GM11168 (cell line): ENCODE measurements at regions not wholly inside any gene's neighbourhood (a gene's known extent, or its start where the extent isn't known, plus 50 kb on each side); places are given as distances from the start of the nearest gene placed in this dataset.

Source experiments
- in situ Hi-C: fragments of 300-500 bp; cut with MboI; formaldehyde crosslinking; loops from one replicate; pipeline ENCODE4 v1.12.0; 2022; ENCODE audit warnings: low sequenced_read_pairs; ENCODE audit not compliant: unreplicated experiment

- in situ Hi-C loops = no loop called here
Measured at GRCh38 chr7:17150018-17150417, 148.4 kb upstream of the AHR start.

- in situ Hi-C loops = no loop called here
Measured at GRCh38 chr7:17152721-17153120, 145.7 kb upstream of the AHR start.

GRCh38 chr7:17153536-17153935 lies 144.9 kb upstream of the AHR start:
- in situ Hi-C loops = no loop called here

GRCh38 chr7:17155529-17155928 lies 142.9 kb upstream of the AHR start:
- in situ Hi-C loops = no loop called here

- in situ Hi-C loops = no loop called here
Measured at GRCh38 chr7:17158261-17158660, 140.2 kb upstream of the AHR start.

- in situ Hi-C loops = no loop called here
Measured at GRCh38 chr7:17159500-17160037, 138.9 kb upstream of the AHR start.

- in situ Hi-C loops = no loop called here
Measured at GRCh38 chr7:17166824-17167379, 131.6 kb upstream of the AHR start.

GRCh38 chr7:17168416-17168815 lies 130.0 kb upstream of the AHR start:
- in situ Hi-C loops = no loop called here

GRCh38 chr7:17171427-17171826 lies 127.0 kb upstream of the AHR start:
- in situ Hi-C loops = no loop called here

GRCh38 chr7:17176371-17177032 lies 122.0 kb upstream of the AHR start:
- in situ Hi-C loops = no loop called here

- in situ Hi-C loops = no loop called here
Measured at GRCh38 chr7:17178545-17178944, 119.9 kb upstream of the AHR start.

GRCh38 chr7:17181482-17181881 lies 117.0 kb upstream of the AHR start:
- in situ Hi-C loops = no loop called here

- in situ Hi-C loops = no loop called here
Measured at GRCh38 chr7:17183630-17184328, 114.7 kb upstream of the AHR start.

- in situ Hi-C loops = no loop called here
Measured at GRCh38 chr7:17184805-17185689, 113.4 kb upstream of the AHR start.

GRCh38 chr7:17185690-17186070 lies 112.8 kb upstream of the AHR start:
- in situ Hi-C loops = no loop called here

- in situ Hi-C loops = no loop called here
Measured at GRCh38 chr7:17186745-17187530, 111.5 kb upstream of the AHR start.

GRCh38 chr7:17194656-17195055 lies 103.8 kb upstream of the AHR start:
- in situ Hi-C loops = no loop called here

- in situ Hi-C loops = no loop called here
Measured at GRCh38 chr7:17195576-17195975, 102.9 kb upstream of the AHR start.

GRCh38 chr7:17205910-17206309 lies 92.5 kb upstream of the AHR start:
- in situ Hi-C loops = no loop called here
